Fibroblast of lung (primary cell): ENCODE measurements at regions not wholly inside any gene's neighbourhood (a gene's known extent, or its start where the extent isn't known, plus 50 kb on each side); places are given as distances from the start of the nearest gene placed in this dataset.

Source experiments
- CTCF ChIP-seq, 2 donors: IDR thresholded peaks in 1 of 2; conservative IDR thresholded peaks in 1 of 2; 1 replicate in 1 of 2; 2 replicates in 1 of 2; pipeline ENCODE4 v1.5.1; 2011 to 2012; ENCODE audit warnings: low read length in 2 of 2, control low read depth in 1 of 2, inconsistent platforms in 1 of 2, low read depth in 1 of 2, mild to moderate bottlenecking in 1 of 2
- EZH2 ChIP-seq: IDR thresholded peaks from 2 replicates; pipeline ENCODE4 v1.5.1; 2012; ENCODE audit warnings: low read length, control low read depth, mild to moderate bottlenecking; ENCODE audit errors: missing control alignments

DNA sequence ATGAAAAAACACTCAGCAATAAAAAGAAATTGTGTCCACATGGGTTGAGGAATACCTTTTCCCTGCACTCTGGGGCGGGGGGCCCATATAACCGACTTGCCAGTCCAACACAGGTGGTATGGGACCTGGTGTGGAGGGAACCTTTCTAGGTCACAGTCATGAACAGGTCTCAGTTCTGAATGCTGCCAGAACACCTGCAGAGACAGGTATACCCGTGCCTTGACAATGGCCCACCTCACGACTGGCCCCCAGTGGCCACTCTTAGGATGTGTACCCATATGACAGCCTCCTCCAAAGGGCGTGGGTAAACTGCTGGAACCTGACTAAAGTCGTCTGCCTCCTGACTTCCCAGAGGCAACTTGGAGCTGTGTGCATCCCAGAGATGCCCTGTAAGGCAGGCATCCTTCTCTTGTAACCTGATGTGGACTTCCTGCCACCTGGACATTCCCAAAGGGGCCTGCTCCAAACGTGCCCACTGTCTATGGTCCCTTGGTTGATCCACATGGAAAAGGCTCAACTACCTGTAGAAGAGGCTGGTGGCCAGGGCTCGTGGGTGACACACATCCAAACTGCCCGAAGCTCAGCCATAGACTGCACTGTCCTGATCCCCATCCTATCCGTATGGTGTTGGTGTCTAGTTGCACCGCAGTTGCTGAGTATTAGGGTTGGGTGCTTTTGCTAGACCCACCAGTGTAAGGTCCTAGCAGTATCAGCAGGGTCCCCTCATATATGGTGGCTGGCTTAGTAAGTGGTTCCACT lies 859.3 kb downstream of the BRD1 start:
- TF ChIP-seq CTCF (conservative IDR thresholded peaks at IDR 0.05 in 1 of 2, IDR thresholded peaks at IDR 0.05 in 1 of 2; ENCODE audit: low read depth in 1 of 2, low read length in 2 of 2) (no peak), EZH2 (no peak)
